Pancreas (tissue), 10 donors: ENCODE measurements at regions not wholly inside any gene's neighbourhood (a gene's known extent, or its start where the extent isn't known, plus 50 kb on each side); places are given as distances from the start of the nearest gene placed in this dataset.

ENCODE experiments used
- ATAC-seq, 4 donors: fragments of 200-7000 bp; cut with Tn5 transposase; one replicate each; pipeline versions ENCODE4 v1.8.0 to v1.9.1; 2020; ENCODE audit warnings: mild to moderate bottlenecking in 4 of 4, moderate library complexity in 4 of 4
- DNase-seq, 6 donors: peaks; one replicate each; pipeline ENCODE4 v3.0.0-alpha.2; 2020
- FAIRE-seq: peaks from 2 replicates; lab custom pipeline; 2012; peaks lifted over from hg19 to GRCh38; lab: Jason Lieb, UNC
- H3K27ac ChIP-seq, 4 donors: fragments of 200-600 bp; sonication (generic); 1 replicate in 3 of 4; 2 replicates in 1 of 4; pipeline versions ENCODE4 v1.5.0 to v1.8.0; 2020
- H3K27me3 ChIP-seq, 4 donors: fragments of 200-600 bp; one replicate each; pipeline ENCODE4 v1.8.0; 2021
- H3K36me3 ChIP-seq, 3 donors: fragments of 200-600 bp; sonication (generic) in 1 of 3; one replicate each; pipeline versions ENCODE4 v1.5.0 to v1.8.0; 2020 to 2021
- H3K4me1 ChIP-seq, 3 donors: fragments of 200-600 bp; one replicate each; pipeline ENCODE4 v1.8.0; 2021
- H3K4me3 ChIP-seq, 4 donors: fragments of 200-600 bp; sonication (generic) in 2 of 4; one replicate each; pipeline versions ENCODE4 v1.5.0 to v1.8.0; 2020 to 2021
- H3K9me3 ChIP-seq, 4 donors: fragments of 200-600 bp; one replicate each; pipeline ENCODE4 v1.8.0; 2021
- CTCF ChIP-seq, 4 donors: fragments of 200-600 bp; sonication (generic) in 3 of 4; IDR thresholded peaks; one replicate each; pipeline versions ENCODE4 v1.5.0 to v1.8.0; 2021; ENCODE audit warnings: antibody characterized with exemption in 4 of 4
- WGBS, 2 donors: extraction: QIAGEN DNeasy Blood & Tissue Kit; methylation state at CpG; one replicate each; pipeline ENCODE4 v1.1.7; 2013; 5-methylcytosine and 5-hydroxymethylcytosine counted together
- intact Hi-C, 3 donors: fragments of 100-400 bp; cut with DNase I; formaldehyde crosslinking; loops; one replicate each; pipeline versions ENCODE4 v1.11.1 to v1.14.2; 2022
- donor health status: healthy with polysubstance abuse.
- donor health status: DM: no; HTN: no; CAD: no; lungs with moderate emphysema.
- donor health status: DM: no; HTN: no; CAD: no.
- donor health status: control.
- donor health status: control.
- donor health status: Bipolar disorder and iron deficiency.
- donor health status: DM: yes; HTN: yes; CAD: no.
- donor health status: DM: no; HTN: no; CAD: no.
- donor health status: DM: no; HTN: no; CAD: no.
- donor health status: DM: yes; HTN: yes; CAD: no.

- Histone ChIP-seq H3K4me1 (no peaks in the 10 kb centered on the region), H3K9me3 (no peaks in the 10 kb centered on the region), H3K27me3 (no peaks in the 10 kb centered on the region), H3K4me3 (no peak overlapping the region), H3K36me3 (no peaks in the 10 kb centered on the region), H3K27ac (no peak overlapping the region)
- FAIRE-seq = no peak
- no peak for DNase-seq
- intact Hi-C loops = no loop called here
- WGBS, 2 donors = 60 to 61% methylated on average over 4 of the region's 4 CpGs
- no peak for TF ChIP-seq CTCF (IDR thresholded peaks at IDR 0.05)
- no peak for ATAC-seq
These were observed 133.2 kb upstream of the MPPED2 start for GRCh38 chr11:30719371-30719770.

GRCh38 chr11:30717641-30718040 is 131.5 kb upstream of the MPPED2 start:
- H3K27ac ChIP-seq = no peak overlapping the region
- 78 to 80% methylated on average over 7 of the region's 7 CpGs for WGBS, 2 donors
- TF ChIP-seq CTCF (IDR thresholded peaks at IDR 0.05) = no peak
- no peaks in the 10 kb centered on the region for H3K9me3 ChIP-seq
- no peak for FAIRE-seq
- ATAC-seq = no peak
- no peaks in the 10 kb centered on the region for H3K4me1 ChIP-seq
- no peaks in the 10 kb centered on the region for H3K27me3 ChIP-seq
- intact Hi-C loops = no loop called here
- no peak for DNase-seq
- no peaks in the 10 kb centered on the region for H3K36me3 ChIP-seq
- no peak overlapping the region for H3K4me3 ChIP-seq

- intact Hi-C loops = no loop called here
- 39 to 40% methylated on average over 3 of the region's 3 CpGs for WGBS, 2 donors
- H3K4me1 ChIP-seq = no peaks in the 10 kb centered on the region
- DNase-seq = no peak
- FAIRE-seq = no peak
- no peaks in the 10 kb centered on the region for H3K27me3 ChIP-seq
- H3K36me3 ChIP-seq = no peaks in the 10 kb centered on the region
- TF ChIP-seq CTCF (IDR thresholded peaks at IDR 0.05) = no peak
- H3K27ac ChIP-seq = no peak overlapping the region
- H3K9me3 ChIP-seq = no peaks in the 10 kb centered on the region
- ATAC-seq = peak in 1 of 4 donors; percentile 35
- no peak overlapping the region for H3K4me3 ChIP-seq
These were observed 130.9 kb upstream of the MPPED2 start for GRCh38 chr11:30717009-30717408.

GRCh38 chr11:30712749-30713148 is 126.6 kb upstream of the MPPED2 start:
- no peak for TF ChIP-seq CTCF (IDR thresholded peaks at IDR 0.05)
- Histone ChIP-seq H3K27me3 (no peaks in the 10 kb centered on the region), H3K27ac (no peak overlapping the region), H3K4me3 (no peak overlapping the region), H3K9me3 (no peaks in the 10 kb centered on the region), H3K4me1 (no peaks in the 10 kb centered on the region), H3K36me3 (no peaks in the 10 kb centered on the region)
- WGBS, 2 donors = 21 to 23% methylated on average over 2 of the region's 2 CpGs
- intact Hi-C loops = no loop called here
- ATAC-seq = no peak
- no peak for DNase-seq
- no peak for FAIRE-seq

GRCh38 chr11:30710221-30710620 is 124.1 kb upstream of the MPPED2 start:
- Histone ChIP-seq H3K9me3 (no peaks in the 10 kb centered on the region), H3K27ac (no peak overlapping the region), H3K4me3 (no peak overlapping the region), H3K27me3 (no peaks in the 10 kb centered on the region), H3K4me1 (no peaks in the 10 kb centered on the region), H3K36me3 (no peaks in the 10 kb centered on the region)
- no peak for TF ChIP-seq CTCF (IDR thresholded peaks at IDR 0.05)
- ATAC-seq (no peak), DNase-seq (no peak), FAIRE-seq (no peak)
- whole genome bisulfite sequencing, 2 donors = 57 to 61% methylated on average over 4 of the region's 4 CpGs
- intact Hi-C loops = no loop called here
